ENCODE measurements at regions not wholly inside any gene's neighbourhood (a gene's known extent, or its start where the extent isn't known, plus 50 kb on each side); places are given as distances from the start of the nearest gene placed in this dataset.

GRCh38 chr17:34445101-34445500, 82.1 kb upstream of the CCL1 start:
- no peak for TF ChIP-seq EP300 (IDR thresholded peaks at IDR 0.05)
- no peak for TF ChIP-seq CTCF (IDR thresholded peaks at IDR 0.05)
- TF ChIP-seq POLR2A (IDR thresholded peaks at IDR 0.05) = no peak
